HG03558 (cell line): ENCODE measurements at regions not wholly inside any gene's neighbourhood (a gene's known extent, or its start where the extent isn't known, plus 50 kb on each side); places are given as distances from the start of the nearest gene placed in this dataset.
"Not testable (repeated sequence)": the region's sequence is repeated elsewhere in the genome, so short reads cannot be mapped to it uniquely, and the experiment has no call there.

Experiments used
- ATAC-seq: cut with Tn5 transposase; IDR thresholded peaks from one replicate; pipeline ENCODE4 v1.9.1; 2021; ENCODE audit warnings: moderate number of reproducible peaks; ENCODE audit not compliant: unreplicated experiment; ENCODE audit errors: extremely low read depth

DNA sequence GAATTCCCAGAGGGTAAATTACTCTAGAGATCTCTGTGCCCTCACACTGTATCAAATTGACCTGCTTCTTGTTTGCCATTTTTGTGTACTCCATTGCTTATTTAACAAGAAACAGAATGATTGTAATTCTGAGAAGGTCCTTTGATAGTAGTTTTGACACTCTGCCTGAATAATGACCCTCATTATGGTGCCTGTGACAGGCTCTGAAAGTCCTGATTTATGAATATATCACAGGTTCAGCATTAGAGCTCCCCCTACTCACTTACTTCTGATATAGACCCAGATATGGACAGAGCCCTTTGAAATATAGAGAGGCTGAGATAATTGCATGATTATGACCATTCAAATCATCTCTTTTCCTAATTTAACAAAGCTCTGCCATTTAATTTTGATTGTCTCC, 465.2 kb downstream of the MDFIC start:
- ATAC-seq, result no peak

DNA sequence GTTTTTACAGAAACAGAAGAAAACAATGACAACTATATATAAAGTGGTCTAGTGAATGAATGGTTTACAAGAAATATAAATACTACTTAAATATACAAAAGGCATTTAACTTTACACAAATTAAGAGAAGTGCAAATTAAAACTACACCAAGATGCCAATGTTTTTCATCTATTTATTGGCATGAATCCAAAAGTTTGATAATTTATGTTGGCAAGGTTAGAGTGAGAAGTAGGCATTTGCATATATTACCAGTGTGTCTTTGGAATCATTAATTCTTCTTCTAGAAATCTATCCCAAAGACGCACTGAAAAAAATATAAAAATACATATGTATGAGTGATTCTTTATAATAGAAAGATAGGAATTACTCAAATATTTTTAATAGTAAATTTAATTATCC, 457.4 kb downstream of the MDFIC start:
- ATAC-seq, result no peak

DNA sequence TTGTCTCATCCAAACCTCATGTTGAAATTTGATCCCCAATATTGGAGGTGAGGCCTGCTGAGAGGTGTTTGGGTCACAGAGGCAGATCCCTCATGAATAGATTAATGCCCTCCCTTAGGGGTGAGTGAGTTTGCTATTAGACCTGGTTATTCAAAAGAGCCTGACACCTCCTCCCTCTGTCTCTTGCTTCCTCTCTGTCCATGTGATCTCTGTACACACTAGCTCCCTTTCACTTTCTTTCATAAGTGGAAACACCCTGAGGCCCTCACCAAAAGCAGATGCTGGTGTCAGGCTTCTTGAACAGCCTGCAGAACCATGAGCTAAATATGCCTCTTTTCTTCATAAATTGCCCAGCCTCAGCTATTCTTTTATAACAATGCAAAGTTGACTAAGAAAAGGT, 447.1 kb downstream of the MDFIC start:
- no peak for ATAC-seq

DNA sequence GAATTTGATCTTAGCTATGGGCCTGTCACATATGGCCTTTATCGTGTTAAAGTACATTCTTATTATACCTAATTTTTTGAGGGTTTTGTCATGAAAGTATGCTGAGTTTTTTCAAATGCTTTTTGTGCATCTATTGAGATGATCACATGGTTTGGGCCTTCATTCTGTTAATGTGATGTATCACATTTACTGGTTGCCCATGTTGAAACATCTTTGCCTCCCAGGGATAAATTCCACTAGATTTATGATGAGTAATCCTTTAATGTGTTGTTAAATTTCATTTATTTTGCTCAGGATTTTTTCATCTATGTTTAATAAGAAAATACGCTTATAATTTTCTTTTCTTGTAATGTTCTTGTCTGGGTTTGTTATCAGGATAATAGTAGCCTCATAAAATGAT, 442.0 kb downstream of the MDFIC start:
- no peak for ATAC-seq

DNA sequence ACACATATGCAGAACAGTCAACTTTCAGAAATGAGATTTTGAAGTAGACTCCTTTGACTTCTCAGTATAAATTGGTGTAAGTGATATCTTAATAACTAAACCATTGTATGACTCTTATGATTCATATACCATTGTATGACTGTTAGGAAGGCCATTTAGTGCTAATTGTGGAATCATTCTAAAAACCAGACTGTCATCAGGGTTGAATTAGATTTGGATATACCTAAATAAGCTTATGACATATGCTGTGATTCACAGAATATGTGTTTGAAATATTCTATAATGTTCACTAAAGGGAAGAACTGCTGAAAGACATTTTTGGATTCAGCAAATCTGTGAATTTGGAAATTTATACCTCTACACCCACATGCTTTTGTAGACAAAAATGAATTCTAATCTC, 438.1 kb downstream of the MDFIC start:
- no peak for ATAC-seq

DNA sequence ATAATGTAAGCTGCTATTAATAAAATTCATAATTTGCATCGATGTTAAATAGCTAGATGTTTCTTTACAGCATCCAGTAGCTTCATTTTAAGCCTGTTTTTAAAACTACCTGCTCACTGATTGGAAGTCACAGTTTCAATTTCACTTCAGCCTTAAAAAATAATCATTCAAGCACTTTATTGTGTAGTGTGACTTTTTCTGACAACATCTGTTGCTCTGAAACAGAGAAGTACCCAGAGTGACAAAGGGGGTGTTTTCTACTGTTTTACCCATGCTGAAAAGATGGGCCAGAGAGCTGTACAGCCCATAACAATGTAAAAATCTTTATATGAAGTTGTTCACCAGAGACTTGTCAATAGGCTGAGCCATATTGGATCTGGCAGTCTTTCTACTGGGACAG, 437.2 kb downstream of the MDFIC start:
- no peak for ATAC-seq

DNA sequence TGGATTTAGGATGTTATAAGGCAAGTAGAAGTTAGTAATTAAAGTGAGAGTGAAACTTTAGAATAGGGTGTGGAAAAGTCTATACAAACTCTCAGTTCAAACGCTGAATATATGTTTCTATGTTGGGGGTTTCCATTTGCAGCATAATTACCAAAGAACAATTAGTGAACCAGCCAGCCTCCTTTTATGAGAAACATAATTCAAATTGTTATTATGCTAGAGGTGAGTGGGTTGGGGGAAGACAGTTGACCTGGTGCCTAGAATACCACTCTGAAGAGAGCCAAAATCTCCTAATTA, 435.8 kb downstream of the MDFIC start:
- ATAC-seq, result no peak

DNA sequence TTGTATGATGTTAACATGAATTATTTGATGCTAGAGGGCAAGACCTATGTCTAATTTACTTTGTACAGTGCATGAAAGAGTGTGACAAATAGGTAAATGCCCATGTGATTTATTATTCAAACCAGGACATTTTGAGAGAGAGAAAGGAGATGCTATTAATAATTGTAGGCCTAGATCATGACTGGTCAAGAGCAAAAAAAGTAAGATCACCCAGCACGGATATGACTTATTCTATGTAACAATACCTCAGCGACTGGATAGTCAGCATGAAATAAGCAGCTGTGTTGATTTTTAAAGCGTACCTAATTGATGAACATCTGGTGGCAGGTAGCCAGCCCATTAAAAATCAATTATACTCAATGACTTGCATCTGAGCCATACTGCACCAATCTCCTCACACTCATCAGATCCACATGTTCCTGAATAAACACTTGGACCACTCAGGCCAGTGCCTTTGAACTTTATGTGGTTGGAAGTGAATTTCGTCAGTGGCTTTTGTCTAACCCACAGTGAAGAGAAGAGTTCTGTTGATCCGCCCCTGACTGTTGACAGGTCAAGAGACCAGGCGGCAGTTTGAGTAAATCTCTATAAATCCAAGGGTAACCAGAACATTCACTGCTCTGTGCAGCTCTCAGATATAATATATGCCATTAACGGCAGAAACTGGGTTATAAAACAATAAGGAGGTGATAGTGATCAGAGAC, 435.3 kb downstream of the MDFIC start:
- no peak for ATAC-seq

DNA sequence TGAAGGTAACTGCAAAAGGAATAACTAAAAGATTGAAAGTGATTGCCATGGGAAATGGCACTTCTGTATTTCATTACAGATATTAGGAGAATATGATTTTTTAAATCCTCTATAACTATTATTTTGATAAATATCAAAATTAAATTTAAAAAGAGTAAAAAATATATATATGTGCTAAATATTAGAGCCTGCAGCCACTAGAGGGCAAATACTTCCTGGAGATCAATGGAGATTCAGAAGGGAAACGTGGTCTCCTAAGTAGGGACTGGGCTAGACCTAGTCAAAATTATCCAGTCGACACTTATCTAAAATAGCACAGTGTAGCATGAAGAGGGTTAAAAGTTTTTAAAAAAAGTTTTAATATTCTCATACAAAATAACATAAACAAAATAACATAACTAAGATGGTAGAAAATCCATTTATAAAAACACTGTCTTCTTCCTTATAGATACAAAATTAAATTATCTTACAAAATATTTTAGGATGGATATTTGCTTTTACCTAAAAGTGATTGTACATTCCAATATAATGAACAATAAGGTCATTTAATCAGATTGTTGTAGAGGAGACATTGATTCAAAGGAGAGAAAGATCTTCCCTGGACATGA, 434.3 kb downstream of the MDFIC start:
- no peak for ATAC-seq

DNA sequence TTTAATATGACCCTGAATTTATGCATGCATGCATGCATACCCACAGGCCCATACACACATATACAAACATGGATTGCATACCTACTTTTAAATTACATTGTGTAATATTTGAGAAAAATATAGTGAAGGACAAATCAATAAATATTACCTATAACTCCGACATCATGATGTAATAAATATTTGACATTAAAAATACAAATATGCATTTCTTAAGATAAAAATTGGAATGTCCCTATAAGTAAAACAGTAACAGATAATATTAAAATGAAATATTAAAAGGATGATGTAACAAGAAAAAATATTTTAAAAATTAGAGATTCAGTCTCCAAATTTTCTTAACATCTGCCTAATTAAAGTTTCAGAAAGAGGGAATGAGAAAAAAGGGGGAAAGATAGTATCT, 433.0 kb downstream of the MDFIC start:
- ATAC-seq, result no peak

DNA sequence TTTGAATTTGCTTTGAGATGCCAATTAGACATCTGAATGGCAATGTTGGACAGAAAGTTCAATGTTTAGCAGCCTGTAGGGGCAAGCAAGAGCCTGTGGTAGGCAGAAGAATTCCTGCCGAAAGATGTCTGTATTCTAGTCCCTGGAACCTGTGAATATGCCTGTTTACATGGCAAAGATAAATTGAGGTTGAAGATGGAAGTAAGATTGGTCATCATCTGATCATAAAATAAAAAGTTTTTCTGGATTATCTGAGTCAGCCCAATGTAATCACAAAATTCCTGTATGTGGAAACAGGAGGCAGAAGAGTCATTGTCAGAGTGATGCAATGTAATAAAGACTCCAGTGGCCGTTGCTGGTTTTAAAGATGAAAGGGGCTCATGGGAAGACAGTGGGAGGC, 430.5 kb downstream of the MDFIC start:
- ATAC-seq, result no peak

DNA sequence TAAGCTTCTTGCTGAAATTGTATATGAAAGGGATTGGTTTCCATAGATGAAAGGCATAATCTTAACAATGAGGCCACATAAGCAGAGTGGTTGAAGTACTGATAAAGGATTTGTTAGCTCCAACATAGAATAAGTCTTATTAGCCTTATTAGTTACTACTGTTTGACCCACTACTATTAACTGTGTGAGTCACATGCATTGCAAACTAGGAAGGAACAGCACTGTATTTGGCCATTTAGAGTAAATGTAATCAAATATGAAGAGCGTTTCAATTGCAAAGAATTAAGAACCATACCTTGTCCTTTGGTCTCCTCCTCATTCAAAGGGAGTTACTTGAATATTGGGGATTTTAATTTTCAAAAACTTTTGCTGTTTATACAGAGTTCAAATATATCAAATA, 428.9 kb downstream of the MDFIC start:
- no peak for ATAC-seq

DNA sequence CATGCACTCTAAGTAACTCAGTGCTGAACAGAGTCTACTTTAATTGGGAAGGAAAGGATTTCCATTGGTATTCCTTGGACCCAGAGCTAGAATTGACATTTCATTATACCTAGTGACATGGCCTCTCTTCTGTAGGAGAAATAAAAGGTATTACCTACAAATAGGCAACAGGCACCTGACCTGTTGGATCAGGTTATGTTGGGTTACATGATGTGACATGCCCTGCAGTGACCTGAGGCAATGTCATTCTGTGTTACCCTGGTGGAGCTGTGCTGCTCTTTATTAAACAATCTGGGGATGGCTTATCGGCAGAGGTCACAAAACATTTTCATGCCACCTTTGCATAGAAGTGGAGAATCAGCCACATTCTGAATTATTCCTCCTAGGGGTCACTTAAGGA, 427.7 kb downstream of the MDFIC start:
- ATAC-seq, result no peak

DNA sequence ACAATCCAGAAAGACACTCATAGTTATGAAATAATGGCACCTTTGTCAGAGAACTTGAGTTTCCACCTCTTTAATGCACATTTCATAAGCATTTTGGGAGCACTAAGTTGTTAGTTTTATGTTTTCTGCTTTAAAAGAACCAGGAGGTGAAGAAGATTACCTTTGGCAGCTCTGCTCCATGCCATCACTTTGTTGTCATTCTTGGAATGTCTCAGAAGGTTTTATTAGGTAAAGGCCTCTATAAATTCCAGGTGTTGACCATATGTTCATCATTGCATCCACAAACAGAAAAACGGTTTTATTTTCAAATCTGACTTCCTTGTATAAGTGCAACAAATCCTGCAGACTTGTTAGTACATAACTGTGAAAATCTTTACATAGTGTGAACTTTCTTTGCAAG, 424.8 kb downstream of the MDFIC start:
- ATAC-seq, result no peak

DNA sequence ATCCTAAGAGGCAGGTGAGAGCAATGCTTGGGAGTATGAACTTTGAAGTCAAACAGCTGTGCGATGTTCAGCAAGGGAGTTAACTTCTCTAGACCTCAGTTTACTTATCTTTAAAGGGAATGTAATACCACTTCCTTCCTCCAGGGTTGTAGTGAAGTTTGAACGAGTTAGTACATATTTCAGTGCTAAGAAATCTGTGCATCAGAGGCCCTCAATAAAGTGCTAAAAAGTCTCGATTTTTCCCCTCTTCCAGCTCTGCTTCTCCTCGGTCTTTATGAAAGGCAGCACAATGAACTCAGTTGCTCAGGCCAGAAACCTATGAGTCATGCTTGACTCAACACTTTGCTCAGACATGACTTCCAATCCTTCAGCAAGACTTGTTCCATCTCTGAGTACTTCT, 418.9 kb downstream of the MDFIC start:
- ATAC-seq, result no peak

DNA sequence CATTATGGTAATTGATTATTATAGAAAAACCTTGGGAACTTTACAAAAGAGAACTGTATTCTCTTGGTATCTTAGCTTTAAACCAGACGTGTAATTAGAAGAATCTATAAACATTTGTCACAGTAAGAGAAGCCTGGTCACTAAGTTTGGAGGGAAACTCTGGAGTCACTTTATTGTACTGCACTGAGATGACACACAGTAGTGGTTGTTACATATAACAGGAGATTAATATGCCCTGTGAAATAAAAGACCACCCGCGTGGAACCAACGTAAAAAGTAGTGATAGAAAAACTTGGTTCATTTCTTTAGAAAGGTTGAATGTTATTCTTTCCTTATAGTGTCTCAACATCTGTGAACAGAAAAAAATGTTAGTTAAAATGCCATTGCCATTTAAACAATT, 416.1 kb downstream of the MDFIC start:
- ATAC-seq, result no peak

DNA sequence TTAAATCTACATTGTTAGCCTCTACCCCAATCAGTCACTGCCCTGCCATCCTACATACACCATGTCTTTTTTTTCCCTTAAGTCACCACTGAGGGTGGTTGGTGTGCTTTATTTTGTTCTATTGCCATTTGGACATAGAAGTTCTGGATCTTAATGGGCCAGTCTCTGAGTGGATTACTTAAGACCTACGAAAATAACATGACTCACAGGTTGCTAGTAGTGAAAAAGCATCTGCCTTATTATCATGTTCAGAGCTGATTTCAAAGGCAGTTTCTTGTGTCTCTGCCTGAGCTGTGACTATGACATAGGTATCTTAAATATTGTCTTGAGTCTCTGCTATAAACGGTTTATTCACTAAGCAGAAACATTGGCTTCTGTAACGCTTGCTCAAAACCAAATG, 410.8 kb downstream of the MDFIC start:
- ATAC-seq, result no peak

DNA sequence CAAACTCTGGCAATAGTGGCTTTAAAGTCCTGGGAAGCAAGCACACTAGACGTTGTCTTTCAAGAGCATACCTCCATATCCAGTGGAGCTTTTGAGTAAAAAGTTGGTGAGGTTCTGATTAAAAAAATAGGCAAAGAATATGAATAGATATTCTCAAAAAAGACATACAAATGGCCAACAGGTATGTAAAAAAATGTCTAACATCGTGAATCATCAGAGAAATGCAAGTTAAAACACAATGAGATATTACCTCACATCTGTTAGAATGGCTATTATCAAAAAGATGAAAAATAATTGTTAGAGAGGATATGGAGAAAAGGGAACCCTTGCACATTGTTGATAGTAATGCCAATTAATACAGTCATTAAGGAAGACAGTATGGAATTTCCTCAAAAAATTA, 407.1 kb downstream of the MDFIC start:
- no peak for ATAC-seq

DNA sequence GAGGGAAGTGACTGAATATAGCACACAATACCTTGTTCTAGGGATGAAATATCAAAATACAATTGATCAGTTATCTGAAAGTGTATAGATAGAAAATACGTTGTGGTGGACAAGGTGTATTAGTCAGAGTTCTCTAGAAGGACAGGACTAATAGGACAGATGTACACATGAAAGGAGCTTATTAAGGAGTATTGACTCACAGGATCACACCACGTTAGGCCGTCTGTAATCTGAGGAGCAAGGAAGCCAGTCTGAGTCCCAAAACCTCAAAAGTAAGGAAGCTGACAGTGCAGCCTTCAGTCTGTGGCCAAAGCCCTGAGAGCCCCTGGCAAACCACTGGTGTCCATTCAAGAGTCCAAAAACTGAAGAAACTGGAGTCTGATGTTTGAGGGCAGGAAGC, 406.1 kb downstream of the MDFIC start:
- ATAC-seq, result no peak

DNA sequence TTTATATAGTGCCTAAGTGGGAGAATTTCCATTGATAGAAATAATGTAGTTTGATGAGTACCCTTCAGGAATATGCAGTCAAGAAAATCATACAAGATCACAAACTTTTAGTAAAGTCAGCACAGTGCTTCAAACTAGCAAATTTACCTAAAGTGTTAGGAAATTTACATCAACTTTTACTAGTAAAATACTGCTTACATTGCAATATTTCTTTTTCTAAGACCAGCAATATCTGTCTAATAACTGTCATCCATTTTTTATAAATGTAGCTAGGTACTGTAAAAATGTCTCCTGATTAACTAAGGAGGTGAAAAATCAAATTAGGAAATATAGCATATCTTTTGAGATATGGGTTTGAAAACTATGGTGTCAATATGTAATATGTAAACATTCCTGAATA, 405.4 kb downstream of the MDFIC start:
- no peak for ATAC-seq

DNA sequence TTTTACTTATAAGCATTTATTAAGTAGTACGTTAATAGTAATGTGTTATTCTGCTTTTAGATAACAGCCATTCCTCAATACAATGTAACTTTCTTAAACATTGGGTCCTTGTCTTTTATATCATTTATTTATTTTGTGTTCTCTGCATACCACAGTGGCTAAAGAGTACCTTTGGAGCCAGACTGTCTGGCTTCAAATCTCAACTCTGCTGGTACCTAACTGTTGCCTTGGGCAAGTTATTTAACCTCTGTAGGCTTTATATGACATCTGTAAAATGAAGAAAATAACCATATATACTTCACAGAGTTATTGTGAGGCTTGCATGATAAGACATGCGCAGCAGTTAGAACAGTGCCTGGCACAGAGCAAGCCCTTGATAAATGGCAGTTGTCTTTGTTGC, 397.6 kb downstream of the MDFIC start:
- ATAC-seq, result no peak

DNA sequence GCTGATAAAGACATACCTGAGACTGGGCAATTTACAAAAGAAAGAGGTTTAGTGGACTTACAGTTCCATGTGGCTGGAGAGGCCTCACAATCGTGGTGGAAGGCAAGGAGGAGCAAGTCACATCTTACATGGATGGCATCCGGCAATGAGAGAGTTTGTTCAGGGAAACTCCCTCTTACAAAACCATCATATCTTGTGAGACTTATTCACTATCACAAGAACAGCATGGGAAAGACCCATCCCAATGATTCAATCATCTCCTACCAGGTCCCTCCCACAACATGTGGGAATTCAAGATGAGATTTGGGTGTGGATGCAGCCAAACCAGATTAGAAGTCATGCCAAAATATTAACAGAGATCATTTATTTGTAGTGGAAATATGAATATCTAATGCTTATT, 388.4 kb downstream of the MDFIC start:
- ATAC-seq, result not testable (repeated sequence)

DNA sequence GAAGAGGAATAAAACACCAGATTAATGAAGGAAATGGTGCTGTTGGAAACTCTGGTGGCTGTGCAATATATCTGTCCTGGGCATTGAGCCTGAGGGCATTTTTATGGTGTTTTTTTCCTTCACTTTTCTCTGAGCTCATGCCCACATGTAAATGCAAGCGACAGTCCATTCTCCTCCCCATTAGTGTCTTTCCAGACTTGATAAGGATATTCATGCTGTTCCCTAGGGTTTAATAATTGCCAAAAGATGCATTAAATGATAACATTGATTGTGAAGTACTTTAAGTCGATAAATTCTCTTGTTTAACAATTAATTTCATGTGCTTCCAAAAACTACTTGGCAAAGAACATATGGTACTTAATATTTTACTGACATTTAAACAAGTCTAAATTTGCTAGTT, 384.7 kb downstream of the MDFIC start:
- no peak for ATAC-seq
